ENCODE measurements at regions not wholly inside any gene's neighbourhood (a gene's known extent, or its start where the extent isn't known, plus 50 kb on each side); places are given as distances from the start of the nearest gene placed in this dataset.

GRCh38 chr7:128145191-128145590, 95.9 kb upstream of the LEP start:
- DNase-seq = no peak

DNA sequence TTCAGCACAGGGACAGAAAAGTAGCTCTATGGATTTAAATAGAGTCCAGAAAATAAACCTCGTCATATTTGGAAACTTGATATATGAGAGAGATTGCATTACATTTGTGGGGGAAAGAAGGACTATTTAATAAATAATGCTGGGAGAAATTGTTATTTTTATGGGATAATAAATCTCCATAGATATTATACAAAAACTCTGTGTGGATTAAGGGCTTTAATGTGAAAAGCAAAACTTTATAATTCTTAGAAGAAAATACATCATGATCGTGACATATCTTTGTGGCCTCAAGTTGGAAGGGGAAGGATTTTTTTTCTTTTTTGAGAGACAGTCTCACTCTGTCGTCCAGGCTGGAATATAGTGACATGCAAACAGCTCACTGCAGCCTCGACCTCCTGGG, 95.0 kb upstream of the LEP start:
- DNase-seq = no peak

DNA sequence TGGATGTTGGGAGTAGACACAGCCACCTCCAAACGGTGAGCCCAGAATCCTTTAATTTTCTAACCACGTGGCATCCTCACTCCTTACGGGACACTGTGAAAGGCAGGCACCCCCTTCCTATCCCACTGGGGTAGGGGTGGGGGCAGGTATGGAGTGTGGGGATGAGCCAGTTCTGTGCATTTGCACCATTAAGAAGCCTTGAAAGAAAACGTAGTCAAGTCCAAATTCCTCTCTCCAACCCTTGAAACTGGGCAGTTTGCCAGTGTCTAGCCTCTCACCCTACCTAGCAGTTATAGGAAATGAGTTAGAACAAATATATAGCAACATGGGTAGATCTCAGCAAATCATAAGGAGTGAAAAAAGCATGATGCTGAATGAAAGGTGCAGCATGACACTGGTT, 92.4 kb upstream of the LEP start:
- no peak for DNase-seq

GRCh38 chr7:128150223-128150865, 90.7 kb upstream of the LEP start:
- no peak for DNase-seq

DNA sequence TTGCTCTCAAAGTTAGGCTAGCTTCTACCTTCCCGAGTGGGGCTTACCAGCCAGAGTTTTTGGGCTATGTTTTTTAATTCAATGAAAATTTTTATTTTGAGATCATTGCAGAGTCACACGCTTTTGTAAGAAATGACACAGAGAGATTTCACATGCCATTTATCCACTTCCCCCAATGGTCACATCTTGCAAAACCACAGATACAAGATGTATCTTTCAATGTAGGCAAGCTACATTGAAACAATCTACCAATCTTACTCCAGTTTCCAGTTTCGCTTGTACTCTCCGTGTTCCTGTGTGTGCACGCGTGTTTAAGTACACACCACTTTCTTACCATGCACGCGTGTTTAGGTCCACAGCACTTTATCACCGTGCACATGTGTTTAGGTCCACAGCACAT, 89.4 kb upstream of the LEP start:
- no peak for DNase-seq

DNA sequence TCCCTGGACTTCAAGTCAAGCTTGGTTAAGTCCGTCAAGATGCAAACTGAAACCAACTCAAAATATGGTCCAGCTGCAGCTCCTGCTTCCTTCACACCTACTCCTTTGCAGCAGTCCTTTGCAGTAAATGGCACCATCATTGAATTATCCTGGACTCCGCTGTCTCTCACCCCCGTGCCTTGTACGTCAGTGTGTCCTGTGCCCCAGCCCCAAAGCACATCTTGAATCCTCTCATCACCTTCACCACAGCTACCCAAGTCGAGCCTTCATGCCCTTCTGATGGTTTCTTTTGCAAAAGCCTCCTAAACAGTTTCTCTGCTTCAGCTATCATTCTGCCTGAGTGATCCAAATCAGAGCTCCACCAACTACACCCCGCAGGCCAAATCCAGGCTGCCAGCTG, 88.4 kb upstream of the LEP start:
- DNase-seq = no peak

DNA sequence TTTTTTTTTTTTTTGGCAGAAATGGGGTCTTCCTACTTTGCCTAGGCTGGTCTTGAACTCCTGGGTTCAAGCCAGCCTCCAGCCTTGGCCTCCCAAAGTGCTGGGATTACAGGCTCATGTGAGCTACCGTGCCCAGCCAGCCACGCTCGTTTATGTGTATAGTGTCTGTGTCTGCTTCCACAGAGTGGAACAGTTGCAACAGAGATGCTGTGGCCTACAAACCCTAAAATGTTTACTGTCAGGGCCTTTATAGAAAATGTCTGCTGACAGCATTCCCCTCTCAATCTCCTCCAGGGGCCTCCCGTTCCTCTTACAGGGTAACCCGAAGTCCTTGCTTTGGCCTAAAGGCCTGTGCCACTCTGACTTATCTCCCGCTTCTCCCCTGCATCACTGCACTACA, 87.6 kb upstream of the LEP start:
- no peak for DNase-seq

GRCh38 chr7:128154504-128154903, 86.6 kb upstream of the LEP start:
- no peak for DNase-seq

GRCh38 chr7:128155100-128155740, 85.9 kb upstream of the LEP start:
- no peak for DNase-seq

DNA sequence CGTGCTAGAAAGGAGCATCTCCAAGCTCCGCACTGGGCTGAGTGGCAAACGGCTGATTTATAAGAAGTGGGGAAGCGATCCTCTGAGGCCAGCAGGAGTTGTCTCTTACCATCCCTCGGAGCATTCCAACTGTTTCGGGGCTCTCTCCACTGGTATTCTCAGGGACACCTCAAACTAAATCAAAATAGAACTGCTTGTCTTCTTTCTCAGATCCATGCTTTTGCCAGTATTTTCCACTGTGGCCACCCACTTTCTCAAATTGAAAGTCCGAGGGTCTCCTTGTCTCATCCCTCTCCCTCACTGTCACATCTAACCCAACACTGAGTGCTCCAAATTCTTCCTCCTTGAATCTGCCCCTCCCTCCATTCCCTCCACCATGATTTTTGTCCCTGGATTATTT, 83.2 kb upstream of the LEP start:
- DNase-seq = no peak

DNA sequence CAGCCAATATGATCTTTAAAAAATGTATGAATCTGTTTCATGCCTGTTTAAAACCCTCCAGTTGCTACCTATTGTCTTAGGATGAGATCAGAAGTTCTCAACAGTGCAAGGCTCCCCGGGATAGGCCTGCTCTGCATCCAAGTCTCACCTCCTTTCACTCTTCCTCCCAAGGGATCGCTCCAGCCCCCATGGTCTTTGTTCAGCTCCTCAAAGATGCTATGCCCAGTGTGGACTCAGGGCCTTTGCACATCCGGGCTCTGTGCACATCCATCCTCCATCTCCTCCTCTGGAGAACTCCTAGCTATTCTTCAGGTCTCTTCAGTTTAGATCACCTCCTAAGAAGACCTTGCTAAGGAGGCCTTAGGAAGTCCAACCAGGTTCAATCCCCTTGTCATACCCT, 82.7 kb upstream of the LEP start:
- DNase-seq = no peak

GRCh38 chr7:128160296-128160695, 80.8 kb upstream of the LEP start:
- no peak for DNase-seq

GRCh38 chr7:128161466-128162125, 79.5 kb upstream of the LEP start:
- no peak for DNase-seq

GRCh38 chr7:128162666-128163065, 78.4 kb upstream of the LEP start:
- no peak for DNase-seq

- no peak for DNase-seq
Observed at GRCh38 chr7:128163473-128163872, 77.6 kb upstream of the LEP start.

- DNase-seq = peak in 2 of 51 donors; percentile 17 to 28
Observed at GRCh38 chr7:128164061-128164954, 76.8 kb upstream of the LEP start.

- no peak for DNase-seq
Observed at GRCh38 chr7:128164955-128165670, 76.0 kb upstream of the LEP start.

DNA sequence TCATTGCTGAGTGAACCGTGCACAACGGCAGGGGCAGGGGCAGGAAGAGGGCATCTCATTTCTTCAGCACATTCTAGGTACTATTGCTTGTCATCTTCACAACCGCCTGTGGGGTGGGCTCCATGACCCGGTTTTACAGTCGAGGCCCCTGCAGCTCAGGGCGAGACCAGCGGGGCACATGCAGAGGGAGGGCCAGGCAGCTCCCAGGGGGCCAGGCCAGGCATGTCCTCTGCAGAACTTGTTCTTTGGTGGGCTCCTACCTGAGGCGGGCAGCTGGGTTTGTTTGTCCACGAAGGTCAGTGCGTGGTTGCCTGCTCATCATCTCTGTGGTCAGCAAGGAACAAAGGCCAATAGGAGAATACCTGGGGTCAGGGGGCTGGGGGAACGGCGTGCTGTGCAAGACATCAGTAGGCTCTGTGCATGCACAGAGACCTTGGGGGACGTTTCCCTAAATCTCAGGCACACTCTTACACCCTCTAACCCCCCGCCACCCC, 75.1 kb upstream of the LEP start:
- no peak for DNase-seq

- peak in 1 of 51 donors; percentile 35 for DNase-seq
Observed at GRCh38 chr7:128166603-128167041, 74.5 kb upstream of the LEP start.

DNA sequence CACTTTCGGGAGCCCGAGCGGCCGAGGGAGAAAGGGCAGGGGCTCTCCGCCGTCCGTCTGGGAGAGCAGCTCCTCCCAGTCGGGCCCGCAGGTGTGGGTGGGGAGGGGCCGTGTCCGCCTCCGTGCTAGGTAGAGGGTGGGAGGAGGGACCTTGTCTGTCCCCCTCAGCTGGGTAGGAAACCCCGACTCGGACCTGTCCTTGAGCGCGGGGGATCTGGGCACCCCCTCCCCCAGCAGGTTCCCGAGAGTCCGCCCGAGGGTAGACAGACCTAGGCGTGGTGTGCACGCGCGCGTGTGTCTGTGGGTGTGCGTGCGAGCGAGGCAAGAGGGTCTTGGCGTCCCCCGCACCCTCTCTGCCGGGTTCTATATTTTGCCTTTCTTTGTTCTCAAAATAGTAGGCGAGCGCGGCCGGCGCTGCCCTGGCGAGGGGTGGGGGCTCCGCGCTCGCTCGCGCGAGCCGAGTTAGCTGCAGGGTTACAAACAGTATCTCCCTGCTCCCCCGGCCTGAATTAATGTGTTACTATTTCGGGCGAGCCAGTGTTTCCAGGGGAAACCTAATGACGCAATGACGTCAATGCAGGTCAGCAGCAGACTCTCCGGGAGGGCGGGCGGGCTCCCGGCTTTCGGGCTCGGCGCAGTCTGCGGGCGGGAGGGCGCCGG, 73.9 kb upstream of the LEP start:
- peak in 29 of 51 donors; percentile 12 to 63 (median 40) for DNase-seq

Data from hypothalamus (tissue), 51 donors.